ENCODE measurements at regions not wholly inside any gene's neighbourhood (a gene's known extent, or its start where the extent isn't known, plus 50 kb on each side); places are given as distances from the start of the nearest gene placed in this dataset.

GRCh38 chr3:79917561-79917960 lies 149.8 kb upstream of the ROBO1 start:
- no peak for DNase-seq

- DNase-seq: no peak
Measured at GRCh38 chr3:79910337-79910736, 142.5 kb upstream of the ROBO1 start.

- DNase-seq: no peak
Measured at GRCh38 chr3:79906106-79906505, 138.3 kb upstream of the ROBO1 start.

GRCh38 chr3:79902151-79902550 lies 134.4 kb upstream of the ROBO1 start:
- no peak for DNase-seq

- no peak for DNase-seq
Measured at GRCh38 chr3:79898907-79899306, 131.1 kb upstream of the ROBO1 start.

GRCh38 chr3:79896086-79896485 lies 128.3 kb upstream of the ROBO1 start:
- no peak for DNase-seq

GRCh38 chr3:79887213-79887612 lies 119.4 kb upstream of the ROBO1 start:
- no peak for DNase-seq

GRCh38 chr3:79886204-79886603 lies 118.4 kb upstream of the ROBO1 start:
- DNase-seq: no peak

GRCh38 chr3:79885407-79885806 lies 117.6 kb upstream of the ROBO1 start:
- no peak for DNase-seq

GRCh38 chr3:79884354-79884753 lies 116.6 kb upstream of the ROBO1 start:
- no peak for DNase-seq

GRCh38 chr3:79881431-79881830 lies 113.6 kb upstream of the ROBO1 start:
- DNase-seq: no peak

- DNase-seq: no peak
Measured at GRCh38 chr3:79878708-79879107, 110.9 kb upstream of the ROBO1 start.

GRCh38 chr3:79874646-79875045 lies 106.8 kb upstream of the ROBO1 start:
- DNase-seq: no peak

GRCh38 chr3:79872483-79872882 lies 104.7 kb upstream of the ROBO1 start:
- peak in 1 of 2 experiments; percentile 3 for DNase-seq

GRCh38 chr3:79871656-79872055 lies 103.9 kb upstream of the ROBO1 start:
- no peak for DNase-seq

- DNase-seq: no peak
Measured at GRCh38 chr3:79870313-79870620, 102.5 kb upstream of the ROBO1 start.

GRCh38 chr3:79869461-79870312 lies 101.9 kb upstream of the ROBO1 start:
- DNase-seq: no peak

GRCh38 chr3:79866162-79866561 lies 98.4 kb upstream of the ROBO1 start:
- DNase-seq: no peak

GRCh38 chr3:79864077-79864476 lies 96.3 kb upstream of the ROBO1 start:
- no peak for DNase-seq

- DNase-seq: no peak
Measured at GRCh38 chr3:79848876-79849275, 81.1 kb upstream of the ROBO1 start.

- no peak for DNase-seq
Measured at GRCh38 chr3:79847928-79848327, 80.1 kb upstream of the ROBO1 start.

- peak in 1 of 2 experiments; percentile 1 for DNase-seq
Measured at GRCh38 chr3:79846148-79846933, 78.5 kb upstream of the ROBO1 start.

GRCh38 chr3:79845546-79845945 lies 77.7 kb upstream of the ROBO1 start:
- no peak for DNase-seq

GRCh38 chr3:79844176-79844575 lies 76.4 kb upstream of the ROBO1 start:
- no peak for DNase-seq
